Esophagus muscularis mucosa (tissue), 2 donors: ENCODE measurements at regions not wholly inside any gene's neighbourhood (a gene's known extent, or its start where the extent isn't known, plus 50 kb on each side); places are given as distances from the start of the nearest gene placed in this dataset.

Experiments used
- EP300 ChIP-seq: sonication (generic); formaldehyde crosslinking; IDR thresholded peaks from one replicate; pipeline ENCODE4 v1.6.1; 2017; ENCODE audit warnings: antibody characterized with exemption
- POLR2A ChIP-seq: fragments of 450-650 bp; IDR thresholded peaks from one replicate; pipeline ENCODE4 v1.6.1; 2017; ENCODE audit warnings: antibody characterized with exemption, moderate library complexity, mild to moderate bottlenecking, low read depth

GRCh38 chr5:67639976-67640375 lies 443.4 kb upstream of the CD180 start:
- TF ChIP-seq POLR2A, result no peak
- no peak for TF ChIP-seq EP300
